ENCODE measurements at regions not wholly inside any gene's neighbourhood (a gene's known extent, or its start where the extent isn't known, plus 50 kb on each side); places are given as distances from the start of the nearest gene placed in this dataset.

- POLR2A ChIA-PET = no interaction called here
- CTCF ChIA-PET = no interaction called here
- DNase-seq (ENCODE audit: extremely low spot score) = no peak
- TF ChIP-seq HDGF (IDR thresholded peaks at IDR 0.05; ENCODE audit: borderline replicate concordance) = no peak
- no peak for TF ChIP-seq TARDBP (IDR thresholded peaks at IDR 0.05)
- TF ChIP-seq ZNF384 (IDR thresholded peaks at IDR 0.05) = no peak
- TF ChIP-seq L3MBTL2 (conservative IDR thresholded peaks at IDR 0.05) = no peak
- TF ChIP-seq FOXK2 (IDR thresholded peaks at IDR 0.05) = no peak
- no peak for TF ChIP-seq ELF4 (IDR thresholded peaks at IDR 0.05)
Observed at GRCh38 chr9:106602344-106602743, 260.6 kb upstream of the ZNF462 start.

- ChIA-PET CTCF (no interaction called here), POLR2A (no interaction called here)
- no peak for DNase-seq (ENCODE audit: extremely low spot score)
- TF ChIP-seq NFRKB (IDR thresholded peaks at IDR 0.05) (no peak), SUZ12 (IDR thresholded peaks at IDR 0.05) (no peak)
Observed at GRCh38 chr9:106613250-106613737, 249.7 kb upstream of the ZNF462 start.

GRCh38 chr9:106615118-106615889 is 247.7 kb upstream of the ZNF462 start:
- DNase-seq (ENCODE audit: extremely low spot score) = no peak
- CTCF ChIA-PET = no interaction called here
- POLR2A ChIA-PET = no interaction called here
- TF ChIP-seq LEF1 (IDR thresholded peaks at IDR 0.05; ENCODE audit: borderline replicate concordance) (no peak), SP1 (IDR thresholded peaks at IDR 0.05) (no peak), TARDBP (IDR thresholded peaks at IDR 0.05) (no peak), ZNF384 (IDR thresholded peaks at IDR 0.05) (no peak), CTBP1 (IDR thresholded peaks at IDR 0.05; ENCODE audit: borderline replicate concordance) (no peak), L3MBTL2 (conservative IDR thresholded peaks at IDR 0.05) (no peak), BHLHE40 (IDR thresholded peaks at IDR 0.05; ENCODE audit: borderline replicate concordance) (no peak), SUZ12 (IDR thresholded peaks at IDR 0.05) (no peak), ELF4 (IDR thresholded peaks at IDR 0.05) (no peak), FOXM1 (IDR thresholded peaks at IDR 0.05; ENCODE audit: borderline replicate concordance) (no peak), ARNT (IDR thresholded peaks at IDR 0.05) (no peak), FOXA1 (IDR thresholded peaks at IDR 0.05) (no peak), FOXK2 (IDR thresholded peaks at IDR 0.05) (no peak), PKNOX1 (IDR thresholded peaks at IDR 0.05) (no peak), HDGF (IDR thresholded peaks at IDR 0.05; ENCODE audit: borderline replicate concordance) (no peak), NFRKB (IDR thresholded peaks at IDR 0.05) (no peak)

GRCh38 chr9:106616026-106616425 is 246.9 kb upstream of the ZNF462 start:
- CTCF ChIA-PET = no interaction called here
- DNase-seq (ENCODE audit: extremely low spot score) = no peak
- POLR2A ChIA-PET = no interaction called here
- no peak for TF ChIP-seq SP1 (IDR thresholded peaks at IDR 0.05)
- no peak for TF ChIP-seq LEF1 (IDR thresholded peaks at IDR 0.05; ENCODE audit: borderline replicate concordance)
- no peak for TF ChIP-seq BHLHE40 (IDR thresholded peaks at IDR 0.05; ENCODE audit: borderline replicate concordance)
- no peak for TF ChIP-seq CTBP1 (IDR thresholded peaks at IDR 0.05; ENCODE audit: borderline replicate concordance)
- TF ChIP-seq FOXK2 (IDR thresholded peaks at IDR 0.05) = no peak
- no peak for TF ChIP-seq PKNOX1 (IDR thresholded peaks at IDR 0.05)
- TF ChIP-seq FOXA1 (IDR thresholded peaks at IDR 0.05) = no peak
- no peak for TF ChIP-seq ELF4 (IDR thresholded peaks at IDR 0.05)
- TF ChIP-seq NFRKB (IDR thresholded peaks at IDR 0.05) = no peak
- no peak for TF ChIP-seq L3MBTL2 (conservative IDR thresholded peaks at IDR 0.05)
- TF ChIP-seq HDGF (IDR thresholded peaks at IDR 0.05; ENCODE audit: borderline replicate concordance) = no peak

GRCh38 chr9:106616851-106617345 is 246.1 kb upstream of the ZNF462 start:
- ChIA-PET POLR2A (no interaction called here), CTCF (no interaction called here)
- no peak for DNase-seq (ENCODE audit: extremely low spot score)
- no peak for TF ChIP-seq HDGF (IDR thresholded peaks at IDR 0.05; ENCODE audit: borderline replicate concordance)
- no peak for TF ChIP-seq L3MBTL2 (conservative IDR thresholded peaks at IDR 0.05)
- no peak for TF ChIP-seq CTBP1 (IDR thresholded peaks at IDR 0.05; ENCODE audit: borderline replicate concordance)
- no peak for TF ChIP-seq BHLHE40 (IDR thresholded peaks at IDR 0.05; ENCODE audit: borderline replicate concordance)
- TF ChIP-seq SP1 (IDR thresholded peaks at IDR 0.05) = no peak
- no peak for TF ChIP-seq FOXA1 (IDR thresholded peaks at IDR 0.05)
- TF ChIP-seq SUZ12 (IDR thresholded peaks at IDR 0.05) = no peak
- no peak for TF ChIP-seq PKNOX1 (IDR thresholded peaks at IDR 0.05)
- TF ChIP-seq ELF4 (IDR thresholded peaks at IDR 0.05) = no peak
- no peak for TF ChIP-seq FOXK2 (IDR thresholded peaks at IDR 0.05)
- no peak for TF ChIP-seq LEF1 (IDR thresholded peaks at IDR 0.05; ENCODE audit: borderline replicate concordance)
- TF ChIP-seq FOXM1 (IDR thresholded peaks at IDR 0.05; ENCODE audit: borderline replicate concordance) = no peak
- TF ChIP-seq ZNF384 (IDR thresholded peaks at IDR 0.05) = no peak
- TF ChIP-seq ARNT (IDR thresholded peaks at IDR 0.05) = no peak
- TF ChIP-seq TARDBP (IDR thresholded peaks at IDR 0.05) = no peak
- no peak for TF ChIP-seq NFRKB (IDR thresholded peaks at IDR 0.05)

GRCh38 chr9:106619211-106619610 is 243.8 kb upstream of the ZNF462 start:
- POLR2A ChIA-PET = no interaction called here
- DNase-seq (ENCODE audit: extremely low spot score) = no peak
- CTCF ChIA-PET = no interaction called here

More at GRCh38 chr9:106619211-106619610, 243.8 kb upstream of the ZNF462 start:
- TF ChIP-seq TARDBP (IDR thresholded peaks at IDR 0.05) (no peak), ZNF384 (IDR thresholded peaks at IDR 0.05) (no peak), L3MBTL2 (conservative IDR thresholded peaks at IDR 0.05) (no peak), PKNOX1 (IDR thresholded peaks at IDR 0.05) (no peak), BHLHE40 (IDR thresholded peaks at IDR 0.05; ENCODE audit: borderline replicate concordance) (no peak)
